H1 (cell line): ENCODE measurements at regions not wholly inside any gene's neighbourhood (a gene's known extent, or its start where the extent isn't known, plus 50 kb on each side); places are given as distances from the start of the nearest gene placed in this dataset.

Source experiments
- CTCF ChIA-PET: fragments of 300-600 bp; sonication (Branson Sonifier 250); formaldehyde crosslinking; loops from one replicate; lab custom pipeline; 2021; ENCODE audit not compliant: partially characterized antibody; lab: Charles Lee
- POLR2A ChIA-PET: fragments of 300-600 bp; sonication (Branson Sonifier 250); formaldehyde crosslinking; loops from one replicate; lab custom pipeline; 2021; ENCODE audit warnings: inconsistent platforms; ENCODE audit not compliant: partially characterized antibody; lab: Charles Lee
- DNase-seq, 2 experiments: peaks; one replicate each; pipeline versions ENCODE4 v3.0.0 to v3.0.0-alpha.2; 2010 to 2022; ENCODE audit warnings: low spot score in 2 of 2, low read depth in 1 of 2, mixed read lengths in 1 of 2
- FAIRE-seq: peaks from 2 replicates; lab custom pipeline; 2011; peaks lifted over from hg19 to GRCh38; lab: Jason Lieb, UNC
- H2AFZ ChIP-seq: 2 replicates; pipeline ENCODE4 v1.8.1; 2012; ENCODE audit warnings: low read length, inconsistent platforms
- H2AK5ac ChIP-seq: 2 replicates; pipeline ENCODE4 v1.6.1; 2013; ENCODE audit warnings: low read depth, low read length
- H2BK120ac ChIP-seq: replicated peaks from 2 replicates; pipeline ENCODE3; 2013; ENCODE audit warnings: low read depth, low read length, inconsistent platforms
- H2BK12ac ChIP-seq: 2 replicates; pipeline ENCODE4 v1.6.1; 2013; ENCODE audit warnings: low read depth, low read length
- H2BK15ac ChIP-seq: 2 replicates; pipeline ENCODE4 v1.6.1; 2013; ENCODE audit warnings: low read length
- H2BK20ac ChIP-seq: 2 replicates; pipeline ENCODE4 v1.6.1; 2013; ENCODE audit warnings: low read length
- H2BK5ac ChIP-seq: 2 replicates; pipeline ENCODE4 v1.6.1; 2013; ENCODE audit warnings: low read depth, low read length
- H3K14ac ChIP-seq: 2 replicates; pipeline ENCODE4 v1.6.1; 2013; ENCODE audit warnings: inconsistent platforms; ENCODE audit not compliant: insufficient read length
- H3K18ac ChIP-seq: 2 replicates; pipeline ENCODE4 v1.6.1; 2013; ENCODE audit warnings: low read length; ENCODE audit errors: extremely low read depth
- H3K23ac ChIP-seq: 2 replicates; pipeline ENCODE4 v1.6.1; 2013; ENCODE audit warnings: inconsistent platforms; ENCODE audit not compliant: insufficient read length
- H3K23me2 ChIP-seq: 2 replicates; pipeline ENCODE4 v1.6.1; 2013; ENCODE audit warnings: low read depth, low read length
- H3K27ac ChIP-seq: 2 replicates; pipeline ENCODE4 v1.6.1; 2011; ENCODE audit warnings: low read depth, low read length, inconsistent platforms
- H3K27me3 ChIP-seq, 4 experiments: replicated peaks in 1 of 4; 1 replicate in 1 of 4; 2 replicates in 3 of 4; pipeline versions ENCODE4 v1.6.1 to v1.8.1; 2011 to 2013; ENCODE audit warnings: low read length in 3 of 4, mild to moderate bottlenecking in 3 of 4, inconsistent platforms in 2 of 4, mixed read lengths in 2 of 4, moderate library complexity in 1 of 4; ENCODE audit not compliant: control insufficient read depth in 3 of 4, insufficient read depth in 3 of 4; ENCODE audit errors: extremely low read depth in 1 of 4
- H3K36me3 ChIP-seq, 4 experiments: 2 replicates each; pipeline versions ENCODE4 v1.6.1 to v1.8.1; 2011 to 2013; ENCODE audit warnings: mild to moderate bottlenecking in 4 of 4, low read length in 3 of 4, moderate library complexity in 2 of 4, control low read depth in 1 of 4, inconsistent platforms in 1 of 4; ENCODE audit not compliant: insufficient read depth in 4 of 4, control insufficient read depth in 2 of 4
- H3K4ac ChIP-seq: replicated peaks from 2 replicates; pipeline ENCODE3; 2013; ENCODE audit warnings: low read length, low read depth, mixed read lengths, inconsistent platforms; ENCODE audit not compliant: insufficient read length
- H3K4me1 ChIP-seq, 4 experiments: replicated peaks in 1 of 4; 1 replicate in 1 of 4; 2 replicates in 3 of 4; pipeline versions ENCODE4 v1.6.1 to v1.8.1; 2011 to 2013; ENCODE audit warnings: low read length in 3 of 4, inconsistent platforms in 2 of 4, mixed read lengths in 1 of 4; ENCODE audit not compliant: insufficient read depth in 4 of 4, control insufficient read depth in 3 of 4
- H3K4me2 ChIP-seq, 2 experiments: 2 replicates each; pipeline versions ENCODE4 v1.6.1 to v1.8.1; 2011 to 2013; ENCODE audit warnings: low read depth in 2 of 2, low read length in 2 of 2, control low read depth in 1 of 2, inconsistent platforms in 1 of 2, mild to moderate bottlenecking in 1 of 2; ENCODE audit not compliant: insufficient read depth in 1 of 2
- H3K4me3 ChIP-seq, 4 experiments: fragments of 200-600, 300-600 bp in 1 of 4; sonication (generic), shearing (Covaris generic), sonication (Bioruptor Twin) in 1 of 4; 2 replicates each; pipeline versions ENCODE4 v1.5.1 to v1.8.1; 2011 to 2016; ENCODE audit warnings: low read length in 4 of 4, low read depth in 3 of 4, control low read depth in 2 of 4, inconsistent platforms in 2 of 4, mild to moderate bottlenecking in 2 of 4, mixed read lengths in 1 of 4, moderate library complexity in 1 of 4; ENCODE audit not compliant: insufficient read depth in 2 of 4; ENCODE audit errors: extremely low read depth in 1 of 4
- H3K56ac ChIP-seq: replicated peaks from 2 replicates; pipeline ENCODE3; 2013; ENCODE audit warnings: low read depth, mild to moderate bottlenecking, mixed read lengths, low read length, inconsistent platforms; ENCODE audit not compliant: insufficient read length
- H3K79me1 ChIP-seq: 2 replicates; pipeline ENCODE4 v1.6.1; 2013; ENCODE audit warnings: low read depth, low read length, control low read depth
- H3K79me2 ChIP-seq, 2 experiments: 2 replicates each; pipeline versions ENCODE4 v1.6.1 to v1.8.1; 2012 to 2013; ENCODE audit warnings: low read length in 2 of 2, mild to moderate bottlenecking in 2 of 2, inconsistent platforms in 1 of 2; ENCODE audit not compliant: insufficient read depth in 2 of 2, control insufficient read depth in 1 of 2
- H3K9ac ChIP-seq, 4 experiments: replicated peaks in 1 of 4; 1 replicate in 1 of 4; 2 replicates in 3 of 4; pipeline versions ENCODE4 v1.6.1 to v1.8.1; 2011 to 2013; ENCODE audit warnings: low read depth in 3 of 4, low read length in 3 of 4, control low read depth in 2 of 4, mild to moderate bottlenecking in 2 of 4, moderate library complexity in 2 of 4, inconsistent platforms in 1 of 4; ENCODE audit errors: extremely low read depth in 1 of 4
- H3K9me3 ChIP-seq, 2 experiments: 2 replicates each; pipeline versions ENCODE4 v1.6.1 to v1.8.1; 2012 to 2013; ENCODE audit warnings: mild to moderate bottlenecking in 2 of 2, moderate library complexity in 2 of 2, control low read depth in 1 of 2, inconsistent platforms in 1 of 2, low read depth in 1 of 2, low read length in 1 of 2, mixed read lengths in 1 of 2; ENCODE audit not compliant: insufficient read depth in 2 of 2
- H4K20me1 ChIP-seq, 2 experiments: replicated peaks in 1 of 2; 2 replicates each; pipeline versions ENCODE3 to v1.8.1; 2011 to 2013; ENCODE audit warnings: inconsistent platforms in 2 of 2, low read length in 2 of 2, mild to moderate bottlenecking in 1 of 2; ENCODE audit not compliant: insufficient read depth in 2 of 2, control insufficient read depth in 1 of 2
- H4K5ac ChIP-seq: 2 replicates; pipeline ENCODE4 v1.6.1; 2013; ENCODE audit warnings: low read length, low read depth, mixed read lengths, inconsistent platforms; ENCODE audit not compliant: insufficient read length
- H4K8ac ChIP-seq: 2 replicates; pipeline ENCODE4 v1.8.0; 2013; ENCODE audit warnings: mild to moderate bottlenecking, moderate library complexity, low read length, inconsistent platforms; ENCODE audit not compliant: insufficient read depth; ENCODE audit errors: extremely low read depth
- H4K91ac ChIP-seq: replicated peaks from 2 replicates; pipeline ENCODE3; 2013; ENCODE audit warnings: low read length, mixed read lengths, inconsistent platforms; ENCODE audit not compliant: insufficient read length
- BACH1 ChIP-seq: IDR thresholded peaks from 2 replicates; pipeline ENCODE4 v1.6.1; 2012; ENCODE audit warnings: low read length, improper control_type of control experiment
- BRCA1 ChIP-seq: IDR thresholded peaks from 2 replicates; pipeline ENCODE4 v1.6.1; 2012; ENCODE audit warnings: low read depth, low read length, improper control_type of control experiment
- CEBPB ChIP-seq: IDR thresholded peaks from 2 replicates; pipeline ENCODE4 v1.6.1; 2012; ENCODE audit warnings: low read depth, low read length
- CHD2 ChIP-seq: IDR thresholded peaks from 2 replicates; pipeline ENCODE4 v1.6.1; 2012; ENCODE audit warnings: low read length, improper control_type of control experiment
- EP300 ChIP-seq, 2 experiments: IDR thresholded peaks; 1 replicate in 1 of 2; 2 replicates in 1 of 2; pipeline ENCODE4 v1.6.1; 2011 to 2012; ENCODE audit warnings: low read depth in 2 of 2, low read length in 2 of 2, mild to moderate bottlenecking in 2 of 2, borderline replicate concordance in 1 of 2, inconsistent platforms in 1 of 2, moderate library complexity in 1 of 2
- HDAC2 ChIP-seq, 2 experiments: fragments of 300-600 bp in 1 of 2; sonication (generic) in 1 of 2; IDR thresholded peaks; 2 replicates each; pipeline ENCODE4 v1.6.1; 2011 to 2012; ENCODE audit warnings: low read depth in 2 of 2, low read length in 2 of 2, mild to moderate bottlenecking in 2 of 2, moderate library complexity in 2 of 2, borderline replicate concordance in 1 of 2, inconsistent platforms in 1 of 2
- JUND ChIP-seq: IDR thresholded peaks from 2 replicates; pipeline ENCODE4 v1.6.1; 2011; ENCODE audit warnings: mild to moderate bottlenecking, improper control_type of control experiment, low read length
- POLR2A ChIP-seq, 2 experiments: IDR thresholded peaks; 1 replicate in 1 of 2; 2 replicates in 1 of 2; pipeline ENCODE4 v1.6.1; 2011; ENCODE audit warnings: low read depth in 2 of 2, low read length in 2 of 2, mild to moderate bottlenecking in 2 of 2; ENCODE audit errors: control extremely low read depth in 1 of 2
- POU5F1 ChIP-seq: IDR thresholded peaks from 2 replicates; pipeline ENCODE4 v1.6.1; 2011; ENCODE audit warnings: low read depth, mild to moderate bottlenecking, low read length, moderate library complexity
- RAD21 ChIP-seq, 2 experiments: IDR thresholded peaks in 1 of 2; conservative IDR thresholded peaks in 1 of 2; 2 replicates each; pipeline ENCODE4 v1.6.1; 2011; ENCODE audit warnings: low read depth in 2 of 2, low read length in 2 of 2, improper control_type of control experiment in 1 of 2, inconsistent platforms in 1 of 2, mild to moderate bottlenecking in 1 of 2, moderate library complexity in 1 of 2
- RBBP5 ChIP-seq: IDR thresholded peaks from 2 replicates; pipeline ENCODE4 v1.7.1; 2012; ENCODE audit warnings: low read depth, mild to moderate bottlenecking, inconsistent platforms, low read length, moderate library complexity, borderline replicate concordance
- SIRT6 ChIP-seq: IDR thresholded peaks from one replicate; pipeline ENCODE4 v1.7.1; 2012; ENCODE audit warnings: low read length, inconsistent platforms
- SP4 ChIP-seq: IDR thresholded peaks from 2 replicates; pipeline ENCODE4 v1.6.1; 2012; ENCODE audit warnings: low read length, inconsistent platforms
- SRF ChIP-seq: IDR thresholded peaks from 2 replicates; pipeline ENCODE4 v1.6.1; 2011; ENCODE audit warnings: mild to moderate bottlenecking, low read depth, low read length, moderate library complexity
- TEAD4 ChIP-seq: IDR thresholded peaks from 2 replicates; pipeline ENCODE4 v1.6.1; 2012; ENCODE audit warnings: low read depth, low read length, inconsistent platforms, mixed read lengths
- WGBS, 2 experiments: shearing (Covaris generic) in 1 of 2; methylation state at CpG; one replicate each; pipeline versions ENCODE4 v1.1.6 to v1.1.7; 2013 to 2015; ENCODE audit warnings: low lambda C conversion rate in 2 of 2, mixed read lengths in 2 of 2, inconsistent platforms in 1 of 2, low coverage in 1 of 2, missing lambda C conversion rate in 1 of 2; ENCODE audit not compliant: insufficient replicate concordance in 2 of 2, insufficient coverage in 1 of 2, insufficient read length in 1 of 2; ENCODE audit errors: extremely low coverage in 1 of 2, missing lambda C conversion rate in 1 of 2; 5-methylcytosine and 5-hydroxymethylcytosine counted together

GRCh38 chr14:23876160-23876750, 77.3 kb upstream of the DHRS4 start:
- H2AFZ ChIP-seq, result no peak overlapping the region
- H3K9ac ChIP-seq, result no peak overlapping the region
- no peak overlapping the region for H3K23ac ChIP-seq
- ChIA-PET CTCF (interaction anchor here (1.1 kb wide), 1 partner anchor 244 kb away, joined by 3 read pairs; no protein-coding TSS in a partner anchor), POLR2A (interaction anchor here (0.6 kb wide), 1 partner anchor 396 kb away, joined by 4 read pairs; no protein-coding TSS in a partner anchor)
- no peak overlapping the region for H3K4me3 ChIP-seq
- no peak overlapping the region for H3K56ac ChIP-seq
- H3K27me3 ChIP-seq, result no peaks in the 10 kb centered on the region
- H3K23me2 ChIP-seq, result no peaks in the 10 kb centered on the region
- H4K20me1 ChIP-seq, result no peaks in the 10 kb centered on the region
- no peak overlapping the region for H4K91ac ChIP-seq
- H3K4me2 ChIP-seq, result no peak overlapping the region
- no peak overlapping the region for H2BK15ac ChIP-seq
- FAIRE-seq (no peak), DNase-seq (no peak)
- no peaks in the 10 kb centered on the region for H3K36me3 ChIP-seq
- H3K4ac ChIP-seq, result no peak overlapping the region
- H2BK20ac ChIP-seq, result no peak overlapping the region
- H2BK12ac ChIP-seq, result no peak overlapping the region
- H2BK120ac ChIP-seq, result no peak overlapping the region
- no peak overlapping the region for H3K27ac ChIP-seq
- no peak overlapping the region for H4K8ac ChIP-seq
- H3K18ac ChIP-seq, result no peak overlapping the region
- H2BK5ac ChIP-seq, result no peak overlapping the region
- no peak overlapping the region for H3K14ac ChIP-seq
- no peak overlapping the region for H2AK5ac ChIP-seq
- no peaks in the 10 kb centered on the region for H3K79me2 ChIP-seq
- no peaks in the 10 kb centered on the region for H3K79me1 ChIP-seq
- peaks cover 27 to 47% of the 10 kb centered on the region in 2 experiments for H3K9me3 ChIP-seq
- 74% methylated on average over 3 of the region's 3 CpGs; no CpG with 5 or more reads in 1 of the 2 experiments for WGBS, 2 experiments
- H3K4me1 ChIP-seq, result no peaks in the 10 kb centered on the region
- no peak overlapping the region for H4K5ac ChIP-seq
- TF ChIP-seq CEBPB, result no peak
- no peak for TF ChIP-seq POLR2A (IDR thresholded peaks at IDR 0.05; ENCODE audit: control extremely low read depth in 1 of 2, low read depth in 2 of 2, low read length in 2 of 2)
- TF ChIP-seq JUND, result no peak
- no peak for TF ChIP-seq POU5F1
- TF ChIP-seq RBBP5, result no peak
- no peak for TF ChIP-seq BACH1
- TF ChIP-seq HDAC2 (IDR thresholded peaks at IDR 0.05; ENCODE audit: borderline replicate concordance in 1 of 2, low read depth in 2 of 2, low read length in 2 of 2), result no peak
- no peak for TF ChIP-seq CHD2
- TF ChIP-seq TEAD4, result no peak
- TF ChIP-seq SP4, result no peak
- TF ChIP-seq EP300 (IDR thresholded peaks at IDR 0.05; ENCODE audit: borderline replicate concordance in 1 of 2, low read depth in 2 of 2, low read length in 2 of 2), result no peak
- no peak for TF ChIP-seq BRCA1
- no peak for TF ChIP-seq RAD21 (IDR thresholded peaks at IDR 0.05 in 1 of 2, conservative IDR thresholded peaks at IDR 0.05 in 1 of 2; ENCODE audit: low read depth in 2 of 2, low read length in 2 of 2)
- no peak for TF ChIP-seq SRF
- TF ChIP-seq SIRT6, result no peak
